ENCODE measurements at regions not wholly inside any gene's neighbourhood (a gene's known extent, or its start where the extent isn't known, plus 50 kb on each side); places are given as distances from the start of the nearest gene placed in this dataset.

DNA sequence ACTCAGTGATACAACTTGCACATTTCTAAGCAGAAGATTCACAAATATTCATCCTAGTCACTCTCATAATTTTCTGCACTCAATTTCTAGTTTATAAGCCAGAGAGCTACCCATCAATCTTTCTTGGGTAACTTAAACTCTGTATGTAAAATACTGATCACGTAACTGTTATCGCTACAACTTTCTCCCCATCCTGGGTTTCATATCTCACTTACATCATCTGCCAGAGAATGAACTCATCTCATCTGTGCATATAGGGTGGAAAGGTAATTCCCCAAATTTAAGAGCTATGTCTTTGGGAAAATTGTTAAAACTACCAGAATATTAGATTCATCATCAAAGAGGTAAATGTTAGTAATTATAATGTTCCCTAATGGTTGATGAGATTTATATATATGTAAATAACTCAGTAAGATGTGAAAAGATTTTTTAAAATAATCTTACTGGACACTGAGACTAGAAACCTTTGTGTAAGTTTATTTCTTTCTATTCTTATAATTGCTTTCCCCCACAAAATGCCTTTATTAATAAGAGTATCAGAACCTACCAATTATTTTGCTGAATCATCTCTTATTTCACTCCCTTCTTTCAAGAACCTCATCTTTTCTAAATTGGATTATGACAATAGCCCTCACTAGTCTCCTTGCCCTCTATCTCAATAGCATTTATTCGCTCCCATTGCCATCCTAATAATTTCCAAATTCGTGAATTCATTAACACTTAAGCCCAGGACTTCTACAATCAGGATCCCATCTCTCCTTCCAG, 729.0 kb downstream of the EPHA4 start:
- H3K27ac ChIP-seq, result no peak overlapping the region
- no peak for TF ChIP-seq Cebpa-rat (IDR thresholded peaks at IDR 0.05)

DNA sequence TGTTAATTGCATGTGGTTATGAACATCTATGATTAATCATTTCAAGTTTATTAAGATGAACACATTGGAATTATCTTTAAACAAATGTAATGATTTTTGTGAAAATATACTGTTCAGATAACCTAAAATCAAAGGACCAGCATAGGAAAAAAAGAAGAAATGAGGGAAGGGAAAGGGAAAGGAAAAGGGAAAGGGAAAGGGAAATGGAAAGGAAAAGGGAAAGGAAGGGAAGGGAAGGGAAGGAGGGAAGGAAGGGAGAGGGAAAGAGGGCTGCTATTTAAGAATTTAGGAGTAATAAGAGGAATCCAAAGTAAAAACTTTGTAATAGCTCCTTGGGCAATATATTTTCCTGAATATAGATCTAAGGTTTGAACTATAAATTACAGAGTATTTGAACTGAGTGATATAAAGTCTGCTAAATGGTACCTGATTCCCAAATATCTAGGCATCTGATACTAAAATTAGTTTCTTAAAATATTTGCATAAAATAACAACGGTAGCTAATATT, 726.3 kb downstream of the EPHA4 start:
- no peak overlapping the region for H3K4me3 ChIP-seq
- no peaks in the 10 kb centered on the region for H3K4me1 ChIP-seq
- no peaks in the 10 kb centered on the region for H4K20me1 ChIP-seq
- peaks cover 7% of the 10 kb centered on the region; the same call in 1 of the 2 replicates for H3K9me3 ChIP-seq
- no peak overlapping the region for H3K9ac ChIP-seq
- H3K4me2 ChIP-seq, result no peak overlapping the region
- H3K27me3 ChIP-seq, result no peaks in the 10 kb centered on the region
- H3K27ac ChIP-seq, result no peak overlapping the region
- no peak for TF ChIP-seq Cebpa-rat (IDR thresholded peaks at IDR 0.05)
- H3K36me3 ChIP-seq, result no peaks in the 10 kb centered on the region

More for the DNA sequence above, 729.0 kb downstream of the EPHA4 start:
- Histone ChIP-seq H3K27me3 (no peaks in the 10 kb centered on the region), H3K36me3 (no peaks in the 10 kb centered on the region), H3K4me3 (no peak overlapping the region), H3K9ac (no peak overlapping the region), H3K9me3 (no peaks in the 10 kb centered on the region), H3K4me2 (no peak overlapping the region), H4K20me1 (no peaks in the 10 kb centered on the region), H3K4me1 (no peaks in the 10 kb centered on the region)

DNA sequence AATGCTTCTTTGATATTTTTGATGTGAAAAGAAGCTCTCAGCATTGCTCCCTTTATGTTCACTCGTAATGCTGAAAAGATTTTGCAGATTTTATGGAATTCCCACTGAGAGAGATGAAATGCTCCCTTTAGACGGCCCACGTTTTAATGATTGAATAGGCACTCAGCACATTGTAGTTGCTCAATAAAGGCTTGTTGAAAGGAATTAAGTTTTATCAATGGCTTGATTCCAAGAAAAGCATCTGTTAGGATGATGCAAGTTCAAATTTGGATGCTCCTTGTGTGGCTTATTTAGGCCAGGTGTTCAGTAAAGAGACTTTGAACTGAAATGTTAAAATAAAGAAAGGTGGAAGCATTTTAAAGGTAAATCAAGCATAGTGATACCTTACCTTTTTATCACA, 725.1 kb downstream of the EPHA4 start:
- TF ChIP-seq Cebpa-rat (IDR thresholded peaks at IDR 0.05), result no peak
- no peaks in the 10 kb centered on the region for H3K36me3 ChIP-seq
- H3K27ac ChIP-seq, result no peak overlapping the region
- no peaks in the 10 kb centered on the region for H3K4me1 ChIP-seq
- H3K4me3 ChIP-seq, result no peak overlapping the region
- H3K4me2 ChIP-seq, result no peak overlapping the region
- H3K27me3 ChIP-seq, result no peaks in the 10 kb centered on the region
- H3K9ac ChIP-seq, result no peak overlapping the region
- peaks cover 7% of the 10 kb centered on the region; the same call in 1 of the 2 replicates for H3K9me3 ChIP-seq
- no peaks in the 10 kb centered on the region for H4K20me1 ChIP-seq

DNA sequence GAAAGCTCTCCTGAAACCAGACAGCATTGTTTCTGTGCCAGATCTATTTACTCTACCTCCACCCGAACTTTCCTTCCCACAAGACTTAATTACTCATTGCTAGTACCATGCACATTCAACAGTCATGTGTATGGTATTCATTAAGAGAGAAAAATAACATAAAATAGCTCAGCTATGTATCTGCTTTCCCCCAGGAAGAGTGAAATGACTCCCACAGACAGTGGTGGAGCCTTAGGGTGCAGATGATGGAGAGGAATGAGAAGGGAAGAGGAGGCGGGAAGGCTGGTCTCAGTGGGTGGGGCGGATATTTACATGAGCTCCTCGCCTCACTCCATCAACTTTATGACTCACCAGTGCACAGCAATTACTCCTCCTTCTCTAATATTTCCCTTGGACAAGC, 724.5 kb downstream of the EPHA4 start:
- H3K4me1 ChIP-seq, result no peaks in the 10 kb centered on the region
- H3K9ac ChIP-seq, result no peak overlapping the region
- H3K36me3 ChIP-seq, result no peaks in the 10 kb centered on the region
- no peaks in the 10 kb centered on the region for H3K27me3 ChIP-seq
- peaks cover 7% of the 10 kb centered on the region; the same call in 1 of the 2 replicates for H3K9me3 ChIP-seq
- H3K27ac ChIP-seq, result no peak overlapping the region
- no peak overlapping the region for H3K4me2 ChIP-seq
- TF ChIP-seq Cebpa-rat (IDR thresholded peaks at IDR 0.05), result no peak
- no peak overlapping the region for H3K4me3 ChIP-seq
- no peaks in the 10 kb centered on the region for H4K20me1 ChIP-seq

DNA sequence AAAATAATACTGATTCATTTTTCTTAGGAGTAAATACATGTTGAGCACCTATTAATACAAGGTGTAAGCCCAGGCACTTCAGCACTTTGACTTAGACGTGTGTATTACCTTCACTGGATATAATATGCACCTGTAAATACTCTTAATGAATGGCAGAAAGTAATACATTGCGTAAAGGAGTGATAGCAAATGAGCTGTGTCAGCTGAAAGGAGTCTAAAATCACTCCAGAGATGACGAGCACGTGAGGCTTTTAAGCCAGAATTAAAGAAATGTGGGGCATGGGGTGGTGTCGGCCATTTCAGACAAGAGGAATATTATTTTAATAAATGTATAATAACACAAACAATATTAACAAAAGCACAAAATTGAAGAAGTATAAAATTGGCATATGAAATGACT, 722.7 kb downstream of the EPHA4 start:
- H3K9ac ChIP-seq, result no peak overlapping the region
- no peak overlapping the region for H3K4me2 ChIP-seq
- no peaks in the 10 kb centered on the region for H3K27me3 ChIP-seq
- no peak overlapping the region for H3K4me3 ChIP-seq
- H3K9me3 ChIP-seq, result peaks cover 7% of the 10 kb centered on the region; the same call in 1 of the 2 replicates
- H4K20me1 ChIP-seq, result no peaks in the 10 kb centered on the region
- H3K27ac ChIP-seq, result no peak overlapping the region
- H3K36me3 ChIP-seq, result no peaks in the 10 kb centered on the region
- no peak for TF ChIP-seq Cebpa-rat (IDR thresholded peaks at IDR 0.05)
- H3K4me1 ChIP-seq, result no peaks in the 10 kb centered on the region

DNA sequence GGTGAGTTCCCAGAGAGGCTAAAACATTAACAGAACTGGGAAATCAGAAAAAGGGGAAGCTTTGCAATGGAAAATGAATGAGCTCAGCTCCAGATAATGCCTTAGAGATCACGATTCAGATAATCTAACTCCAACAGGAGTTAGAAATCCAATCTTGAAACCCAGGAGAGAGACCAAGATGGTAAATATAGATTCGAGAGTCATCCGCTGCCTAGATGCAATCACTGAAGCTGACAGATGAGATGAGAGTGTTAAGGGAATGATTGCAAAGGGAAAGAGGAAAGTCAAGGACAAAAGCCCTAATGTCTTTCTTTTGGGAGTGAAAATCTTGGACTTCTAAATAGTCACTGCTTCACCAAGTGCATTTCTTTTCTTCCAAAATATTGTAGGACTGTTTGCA, 722.0 kb downstream of the EPHA4 start:
- no peaks in the 10 kb centered on the region for H3K27me3 ChIP-seq
- no peak overlapping the region for H3K27ac ChIP-seq
- peaks cover 7% of the 10 kb centered on the region; the same call in 1 of the 2 replicates for H3K9me3 ChIP-seq
- no peaks in the 10 kb centered on the region for H3K4me1 ChIP-seq
- TF ChIP-seq Cebpa-rat (IDR thresholded peaks at IDR 0.05), result no peak
- no peaks in the 10 kb centered on the region for H4K20me1 ChIP-seq
- no peak overlapping the region for H3K4me3 ChIP-seq
- no peak overlapping the region for H3K9ac ChIP-seq
- H3K4me2 ChIP-seq, result no peak overlapping the region
- H3K36me3 ChIP-seq, result no peaks in the 10 kb centered on the region

DNA sequence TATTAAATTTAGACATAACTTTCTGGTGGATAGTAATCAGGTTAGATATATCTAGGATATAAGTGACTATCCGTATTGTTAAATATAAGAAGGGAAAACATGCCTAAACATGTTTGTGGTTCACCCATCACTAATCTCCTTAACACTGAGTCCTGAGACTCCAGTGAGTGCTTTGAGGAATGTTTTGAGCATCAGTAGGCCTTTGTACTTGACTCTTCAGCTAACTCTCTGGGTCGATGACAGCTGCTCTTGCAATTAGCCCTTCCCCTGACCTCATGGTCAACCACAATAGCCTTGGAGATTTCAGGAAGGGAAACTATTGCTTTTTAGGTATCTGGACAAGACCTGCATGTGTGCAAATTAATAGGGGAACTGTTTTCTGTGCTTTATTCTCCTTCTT, 716.8 kb downstream of the EPHA4 start:
- Histone ChIP-seq H4K20me1 (no peaks in the 10 kb centered on the region), H3K36me3 (no peaks in the 10 kb centered on the region), H3K27ac (no peak overlapping the region), H3K4me3 (no peak overlapping the region), H3K9ac (no peak overlapping the region), H3K4me2 (no peak overlapping the region), H3K27me3 (no peaks in the 10 kb centered on the region), H3K9me3 (no peaks in the 10 kb centered on the region), H3K4me1 (no peaks in the 10 kb centered on the region)
- no peak for TF ChIP-seq Cebpa-rat (IDR thresholded peaks at IDR 0.05)

DNA sequence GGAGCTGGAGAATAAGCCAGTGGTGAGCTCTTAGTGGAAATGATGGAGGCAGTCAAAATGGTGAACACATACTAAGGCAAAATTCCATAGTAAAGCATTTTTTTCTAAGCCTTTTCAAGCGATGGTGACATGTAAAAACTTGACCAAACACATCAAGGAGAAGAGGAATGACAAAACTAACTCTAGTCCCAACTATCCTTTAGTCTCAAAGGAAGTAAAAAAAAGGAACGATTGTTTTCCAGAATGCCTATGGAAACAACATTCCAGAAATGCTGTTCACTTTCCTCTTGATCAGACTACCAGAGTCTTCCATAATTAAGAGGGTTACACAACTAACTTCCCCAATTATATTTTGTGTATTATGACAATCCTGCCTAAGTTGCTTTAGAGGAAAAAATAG, 715.6 kb downstream of the EPHA4 start:
- no peak for TF ChIP-seq Cebpa-rat (IDR thresholded peaks at IDR 0.05)
- H3K4me3 ChIP-seq, result no peak overlapping the region
- no peaks in the 10 kb centered on the region for H4K20me1 ChIP-seq
- H3K9me3 ChIP-seq, result no peaks in the 10 kb centered on the region
- no peak overlapping the region for H3K27ac ChIP-seq
- H3K36me3 ChIP-seq, result no peaks in the 10 kb centered on the region
- H3K27me3 ChIP-seq, result no peaks in the 10 kb centered on the region
- H3K9ac ChIP-seq, result no peak overlapping the region
- H3K4me2 ChIP-seq, result no peak overlapping the region
- H3K4me1 ChIP-seq, result no peaks in the 10 kb centered on the region

DNA sequence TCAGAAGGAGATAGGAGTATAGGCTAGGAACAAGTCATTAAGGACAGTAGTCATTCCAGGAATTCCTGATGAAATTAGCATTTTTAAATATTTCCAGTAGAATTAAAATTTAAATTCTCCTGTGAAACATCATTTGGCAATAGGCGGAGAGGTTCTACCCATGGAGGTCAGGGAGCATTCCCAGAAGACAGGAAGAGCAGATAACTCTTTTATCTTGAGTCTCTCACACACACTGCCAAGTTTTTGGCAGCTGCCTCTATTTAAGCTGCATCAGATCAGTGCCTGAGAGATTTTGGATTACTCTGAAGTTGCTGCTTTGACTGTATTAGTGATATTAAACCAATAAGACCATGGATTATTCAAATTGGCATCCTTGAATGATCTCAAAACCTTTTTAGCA, 714.7 kb downstream of the EPHA4 start:
- no peak overlapping the region for H3K27ac ChIP-seq
- H4K20me1 ChIP-seq, result no peaks in the 10 kb centered on the region
- no peaks in the 10 kb centered on the region for H3K9me3 ChIP-seq
- H3K9ac ChIP-seq, result no peak overlapping the region
- H3K4me3 ChIP-seq, result no peak overlapping the region
- H3K27me3 ChIP-seq, result no peaks in the 10 kb centered on the region
- H3K36me3 ChIP-seq, result no peaks in the 10 kb centered on the region
- H3K4me1 ChIP-seq, result no peaks in the 10 kb centered on the region
- no peak for TF ChIP-seq Cebpa-rat (IDR thresholded peaks at IDR 0.05)
- no peak overlapping the region for H3K4me2 ChIP-seq

DNA sequence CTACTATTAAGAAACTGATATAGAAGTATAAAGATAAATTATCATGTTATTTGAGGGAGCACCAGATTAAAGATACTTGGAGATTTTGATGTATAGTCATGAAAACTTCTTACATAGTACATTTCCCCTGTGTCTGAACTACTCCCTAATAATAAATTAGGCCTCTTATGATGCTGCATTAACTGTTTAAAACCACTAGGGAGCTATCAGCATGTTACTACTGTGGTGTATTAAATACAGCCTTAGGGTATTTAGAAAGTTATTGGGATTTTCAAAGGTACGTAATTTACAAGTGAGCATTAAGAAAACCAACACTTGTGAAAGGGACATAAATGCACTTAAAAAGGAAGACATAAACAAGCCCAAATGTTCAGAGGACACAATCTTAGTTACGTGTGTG, 714.0 kb downstream of the EPHA4 start:
- Histone ChIP-seq H3K27ac (no peak overlapping the region), H3K4me3 (no peak overlapping the region), H3K4me1 (no peaks in the 10 kb centered on the region), H3K27me3 (no peaks in the 10 kb centered on the region), H3K9me3 (no peaks in the 10 kb centered on the region), H3K9ac (no peak overlapping the region), H4K20me1 (no peaks in the 10 kb centered on the region), H3K36me3 (no peaks in the 10 kb centered on the region), H3K4me2 (no peak overlapping the region)
- TF ChIP-seq Cebpa-rat (IDR thresholded peaks at IDR 0.05), result no peak
